Astrocyte (in vitro differentiated cells and primary cell): ENCODE measurements at regions not wholly inside any gene's neighbourhood (a gene's known extent, or its start where the extent isn't known, plus 50 kb on each side); places are given as distances from the start of the nearest gene placed in this dataset.

Experiments
- DNase-seq: peaks from one replicate; pipeline ENCODE4 v3.0.0-alpha.2; 2010; ENCODE audit warnings: low read depth
- FAIRE-seq: peaks from 2 replicates; lab custom pipeline; 2011; peaks lifted over from hg19 to GRCh38; lab: Jason Lieb, UNC
- H2AFZ ChIP-seq: 2 replicates; pipeline ENCODE4 v1.6.0; 2012; ENCODE audit warnings: low read depth, low read length, inconsistent platforms
- H3K27ac ChIP-seq: 2 replicates; pipeline ENCODE4 v1.5.1; 2011; ENCODE audit warnings: low read depth, low read length, inconsistent platforms
- H3K27me3 ChIP-seq: 2 replicates; pipeline ENCODE4 v1.6.0; 2011; ENCODE audit warnings: low read length, inconsistent platforms; ENCODE audit not compliant: insufficient read depth
- H3K36me3 ChIP-seq: 2 replicates; pipeline ENCODE4 v1.5.1; 2011; ENCODE audit warnings: low read length, inconsistent platforms; ENCODE audit not compliant: insufficient read depth
- H3K4me1 ChIP-seq: 2 replicates; pipeline ENCODE4 v1.5.1; 2011; ENCODE audit warnings: low read length, inconsistent platforms; ENCODE audit not compliant: insufficient read depth
- H3K4me2 ChIP-seq: 2 replicates; pipeline ENCODE4 v1.6.0; 2012; ENCODE audit warnings: low read length, inconsistent platforms
- H3K4me3 ChIP-seq: 2 replicates; pipeline ENCODE4 v1.5.1; 2011; ENCODE audit warnings: low read depth, mild to moderate bottlenecking, low read length, inconsistent platforms; ENCODE audit not compliant: insufficient read depth
- H3K79me2 ChIP-seq: 2 replicates; pipeline ENCODE4 v1.6.0; 2012; ENCODE audit warnings: mild to moderate bottlenecking, low read length, inconsistent platforms; ENCODE audit not compliant: insufficient read depth
- H3K9ac ChIP-seq: 2 replicates; pipeline ENCODE4 v1.6.0; 2012; ENCODE audit warnings: mild to moderate bottlenecking, low read length, inconsistent platforms
- H3K9me3 ChIP-seq: 2 replicates; pipeline ENCODE4 v1.5.1; 2012; ENCODE audit warnings: low read depth, mild to moderate bottlenecking, low read length, inconsistent platforms; ENCODE audit not compliant: insufficient read depth
- H4K20me1 ChIP-seq: 2 replicates; pipeline ENCODE4 v1.6.0; 2012; ENCODE audit warnings: low read length, inconsistent platforms; ENCODE audit not compliant: insufficient read depth
- H3K27ac Mint-ChIP-seq: one replicate; pipeline ENCODE4 v1.8.0; 2021; ENCODE audit warnings: mild to moderate bottlenecking, mixed read lengths; ENCODE audit not compliant: unreplicated experiment
- H3K27me3 Mint-ChIP-seq: one replicate; pipeline ENCODE4 v1.8.0; 2021; ENCODE audit warnings: low read depth, mixed read lengths; ENCODE audit not compliant: unreplicated experiment
- H3K36me3 Mint-ChIP-seq: one replicate; pipeline ENCODE4 v1.8.0; 2021; ENCODE audit warnings: low read depth, mixed read lengths; ENCODE audit not compliant: unreplicated experiment
- H3K4me1 Mint-ChIP-seq: one replicate; pipeline ENCODE4 v1.8.0; 2021; ENCODE audit warnings: low read depth, mixed read lengths; ENCODE audit not compliant: unreplicated experiment
- H3K4me3 Mint-ChIP-seq: one replicate; pipeline ENCODE4 v1.8.0; 2021; ENCODE audit warnings: mild to moderate bottlenecking, moderate library complexity, mixed read lengths; ENCODE audit not compliant: unreplicated experiment
- H3K9me3 Mint-ChIP-seq: one replicate; pipeline ENCODE4 v1.8.0; 2021; ENCODE audit warnings: mild to moderate bottlenecking, mixed read lengths; ENCODE audit not compliant: unreplicated experiment
- CTCF ChIP-seq: IDR thresholded peaks from 2 replicates; pipeline ENCODE4 v1.5.1; 2011; ENCODE audit warnings: low read depth, mild to moderate bottlenecking, inconsistent platforms, low read length, moderate library complexity; ENCODE audit not compliant: insufficient read depth
- EZH2 ChIP-seq: IDR thresholded peaks from 2 replicates; pipeline ENCODE4 v1.6.1; 2012; ENCODE audit warnings: mild to moderate bottlenecking, low read length, inconsistent platforms; ENCODE audit not compliant: insufficient read depth

GRCh38 chr22:44380756-44381486 is 68.2 kb upstream of the SHISAL1 start:
- no peak overlapping the region for H3K27ac Mint-ChIP-seq
- DNase-seq, result no peak
- no peak overlapping the region for H3K4me2 ChIP-seq
- H3K27me3 Mint-ChIP-seq, result peaks cover 49% of the 10 kb centered on the region
- H3K4me3 ChIP-seq, result no peak overlapping the region
- no peaks in the 10 kb centered on the region for H4K20me1 ChIP-seq
- H3K79me2 ChIP-seq, result no peaks in the 10 kb centered on the region
- peaks cover 3% of the 10 kb centered on the region for H3K9me3 ChIP-seq
- no peak overlapping the region for H3K27ac ChIP-seq
- H2AFZ ChIP-seq, result no peak overlapping the region
- no peak overlapping the region for H3K4me3 Mint-ChIP-seq
- FAIRE-seq, result no peak
- H3K9me3 Mint-ChIP-seq, result peaks cover 2% of the 10 kb centered on the region
- no peaks in the 10 kb centered on the region for H3K36me3 Mint-ChIP-seq
- H3K9ac ChIP-seq, result no peak overlapping the region
- H3K36me3 ChIP-seq, result no peaks in the 10 kb centered on the region
- TF ChIP-seq CTCF, result no peak
- H3K4me1 ChIP-seq, result no peaks in the 10 kb centered on the region
- no peaks in the 10 kb centered on the region for H3K4me1 Mint-ChIP-seq
- peaks cover 37% of the 10 kb centered on the region for H3K27me3 ChIP-seq

GRCh38 chr22:44379817-44380755 is 67.3 kb upstream of the SHISAL1 start:
- H2AFZ ChIP-seq, result no peak overlapping the region
- no peaks in the 10 kb centered on the region for H3K36me3 ChIP-seq
- no peak overlapping the region for H3K4me2 ChIP-seq
- H3K27me3 Mint-ChIP-seq, result peaks cover 42% of the 10 kb centered on the region
- no peak overlapping the region for H3K27ac Mint-ChIP-seq
- DNase-seq, result no peak
- H3K27ac ChIP-seq, result no peak overlapping the region
- no peaks in the 10 kb centered on the region for H3K36me3 Mint-ChIP-seq
- H3K9me3 Mint-ChIP-seq, result peaks cover 5% of the 10 kb centered on the region
- H3K4me3 ChIP-seq, result no peak overlapping the region
- FAIRE-seq, result no peak
- no peak for TF ChIP-seq CTCF
- TF ChIP-seq EZH2, result no peak
- H3K4me1 ChIP-seq, result no peaks in the 10 kb centered on the region
- H3K4me3 Mint-ChIP-seq, result no peak overlapping the region
- H3K27me3 ChIP-seq, result peaks cover 37% of the 10 kb centered on the region
- H3K4me1 Mint-ChIP-seq, result no peaks in the 10 kb centered on the region
- no peaks in the 10 kb centered on the region for H3K79me2 ChIP-seq
- peaks cover 3% of the 10 kb centered on the region for H3K9me3 ChIP-seq
- no peak overlapping the region for H3K9ac ChIP-seq
- H4K20me1 ChIP-seq, result no peaks in the 10 kb centered on the region
